ENCODE measurements at regions not wholly inside any gene's neighbourhood (a gene's known extent, or its start where the extent isn't known, plus 50 kb on each side); places are given as distances from the start of the nearest gene placed in this dataset.
A peak's percentile ranks its signal among the peaks of the same experiment; 100 is the strongest.

GRCh38 chr4:4625488-4625887, 83.6 kb upstream of the STX18 start:
- peak in 1 of 3 donors; percentile 3 for DNase-seq

- no peak for DNase-seq
These were observed 82.5 kb upstream of the STX18 start for GRCh38 chr4:4624276-4624897.

DNA sequence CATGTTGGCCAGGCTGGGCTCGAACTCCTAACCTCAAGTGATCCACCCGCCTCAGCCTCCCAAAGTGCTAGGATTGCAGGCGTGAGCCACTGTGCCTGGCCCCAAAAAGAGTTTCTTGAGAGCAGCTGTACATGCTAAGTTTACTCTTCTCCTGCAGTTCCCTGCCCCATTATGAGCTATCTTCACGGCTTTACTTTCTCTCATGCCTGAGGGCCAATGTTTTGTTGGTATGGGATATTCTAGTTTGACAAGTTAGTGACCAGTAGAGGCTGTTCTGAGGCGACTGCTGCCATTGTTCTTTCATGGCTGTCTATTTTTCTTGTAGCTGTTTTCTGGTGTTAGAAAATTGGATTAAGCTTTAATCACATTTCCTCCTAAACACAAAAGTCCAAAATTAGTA, 78.0 kb upstream of the STX18 start:
- DNase-seq, result no peak

- DNase-seq, result no peak
These were observed 77.0 kb upstream of the STX18 start for GRCh38 chr4:4618847-4619246.

GRCh38 chr4:4614925-4615678, 73.3 kb upstream of the STX18 start:
- peak in 1 of 3 donors; percentile 5 for DNase-seq

DNA sequence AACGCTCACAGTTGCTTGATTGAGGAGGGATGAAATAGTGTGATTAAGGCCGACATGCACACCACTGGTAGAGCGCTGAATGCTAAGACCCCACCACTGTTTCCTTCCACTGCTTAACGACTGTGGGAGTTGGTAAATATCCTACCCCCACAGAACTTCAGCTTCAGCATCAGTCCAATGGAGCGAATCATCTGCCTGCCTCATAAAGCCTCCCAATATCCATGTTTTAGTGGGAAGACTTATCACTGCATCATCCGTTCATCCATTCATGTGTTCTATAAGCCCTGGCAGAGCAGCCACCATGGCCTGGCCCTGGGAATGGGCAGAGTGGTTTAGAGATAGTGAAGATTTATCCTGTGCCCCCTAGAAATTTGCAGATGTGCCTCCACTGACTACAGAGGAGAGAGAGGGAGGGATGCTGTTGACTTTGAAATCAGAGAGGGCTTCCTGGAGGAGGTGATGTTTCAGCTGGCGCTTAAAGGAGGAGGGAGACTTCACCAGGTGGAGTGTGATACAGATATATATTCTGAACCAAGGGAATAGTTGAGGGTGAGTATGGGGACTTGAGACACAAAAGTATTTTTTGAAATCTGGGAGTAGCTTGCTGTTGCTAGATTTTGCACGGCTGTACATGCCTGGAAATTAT, 71.9 kb upstream of the STX18 start:
- DNase-seq, result no peak

DNA sequence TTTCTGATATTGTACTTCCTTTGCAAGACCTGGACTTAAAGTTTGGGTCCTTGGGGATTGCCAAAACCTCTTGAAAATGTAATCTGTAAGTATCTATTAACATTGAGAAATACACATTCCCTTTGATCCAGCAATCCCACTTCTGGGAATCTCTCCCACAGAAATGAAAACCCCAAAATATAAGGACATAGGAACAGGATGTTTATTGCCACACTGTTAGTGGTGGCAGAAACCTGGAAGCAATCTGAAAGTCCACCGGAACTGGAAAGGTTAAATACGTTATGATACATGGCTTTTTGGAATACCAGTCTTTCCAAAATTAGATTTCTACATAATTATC, 71.2 kb upstream of the STX18 start:
- DNase-seq, result no peak

DNA sequence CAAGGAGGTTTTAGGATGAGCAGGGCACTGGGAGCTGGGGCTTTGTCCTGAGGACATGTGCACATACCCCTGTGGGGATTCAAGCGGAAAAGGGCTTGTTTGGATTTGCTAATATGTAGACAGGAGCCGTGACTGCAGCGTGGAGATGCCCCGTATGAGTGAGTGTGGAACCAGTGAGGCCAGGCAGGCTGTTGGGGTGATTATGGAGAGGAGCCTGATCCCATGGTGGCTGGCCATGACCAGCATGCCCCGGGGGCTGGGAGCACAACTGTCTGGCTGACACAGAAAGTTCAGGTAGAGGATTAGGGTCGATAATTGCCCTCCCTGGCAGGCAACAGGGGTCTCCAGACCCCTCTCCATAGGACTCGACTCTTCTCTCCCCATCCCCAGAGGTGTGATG, 68.8 kb upstream of the STX18 start:
- DNase-seq, result no peak

DNA sequence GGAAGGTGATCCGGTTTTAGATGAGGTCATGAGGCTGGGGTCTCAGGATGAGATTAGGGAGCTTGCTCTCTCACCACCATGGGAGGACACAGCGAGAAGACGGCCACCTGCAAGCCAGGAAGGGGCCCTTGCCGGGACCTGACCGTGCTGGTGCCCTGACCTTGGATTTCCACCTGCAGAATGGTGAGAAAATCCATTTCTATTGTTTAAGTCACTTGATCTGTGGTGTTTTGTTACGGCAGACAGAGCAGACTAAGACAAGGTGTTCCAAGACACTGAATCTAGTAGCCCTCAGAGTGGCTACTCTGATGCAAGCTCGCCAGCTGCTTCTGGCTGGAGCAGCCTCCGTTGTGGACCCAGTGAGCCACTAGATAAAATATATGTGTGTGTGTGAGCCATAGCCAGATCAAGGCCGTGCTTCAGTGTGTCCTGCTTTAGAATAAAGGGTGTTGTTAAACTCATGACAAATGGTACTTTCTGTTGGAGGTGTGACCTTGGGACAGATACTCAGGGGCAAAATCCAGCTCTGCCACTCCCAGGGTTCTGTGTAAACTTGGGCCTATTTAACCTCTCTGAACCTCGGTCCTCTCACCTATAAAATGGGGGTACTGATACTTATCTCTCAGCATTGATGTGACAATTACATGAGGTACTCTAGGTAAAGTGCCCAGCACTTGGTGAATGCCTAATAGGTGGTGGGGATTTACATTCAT, 67.9 kb upstream of the STX18 start:
- DNase-seq, result no peak

- DNase-seq, result no peak
These were observed 66.3 kb upstream of the STX18 start for GRCh38 chr4:4608214-4608537.

GRCh38 chr4:4607336-4608213, 65.7 kb upstream of the STX18 start:
- no peak for DNase-seq

DNA sequence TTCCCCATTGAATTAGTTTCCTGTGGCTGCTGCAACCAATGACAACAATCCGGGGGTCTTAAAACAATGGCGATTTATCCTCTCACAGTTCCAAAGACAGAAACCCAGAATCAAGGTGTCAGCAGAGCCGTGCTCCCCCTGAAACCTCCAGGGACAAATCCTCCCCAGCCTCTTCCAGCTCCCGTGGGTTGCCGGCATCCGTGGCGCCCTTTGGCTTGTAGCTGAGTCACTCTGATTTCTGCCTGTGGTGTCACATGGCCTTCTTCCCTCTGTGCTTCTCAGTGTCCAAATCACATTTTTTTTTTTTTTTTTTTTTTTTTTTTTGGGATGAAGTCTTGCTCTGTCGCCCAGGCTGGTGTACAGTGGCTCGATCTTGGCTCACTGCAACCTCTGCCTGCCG, 64.5 kb upstream of the STX18 start:
- DNase-seq, result peak; percentile 44 to 55 (median 49)

DNA sequence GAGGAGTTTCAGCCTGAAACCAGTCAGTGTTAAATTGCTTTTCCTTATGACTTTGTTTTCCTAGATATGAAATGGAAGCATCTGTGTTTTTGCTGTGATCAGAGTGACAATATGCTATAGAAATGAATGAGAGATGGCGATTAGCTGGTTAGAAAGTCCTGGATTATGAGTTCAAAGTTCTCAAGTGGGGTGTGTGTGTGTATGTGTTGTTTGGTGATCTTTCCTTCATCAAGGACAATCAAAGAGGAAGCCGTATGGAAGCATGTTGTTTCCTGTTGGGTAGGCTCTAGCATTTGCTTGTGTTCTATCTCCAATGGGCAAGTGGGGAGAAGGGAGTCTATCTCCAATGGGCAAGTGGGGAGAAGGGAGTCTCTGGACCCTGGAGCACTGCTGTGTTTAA, 64.0 kb upstream of the STX18 start:
- DNase-seq, result no peak

GRCh38 chr4:4603592-4603991, 61.7 kb upstream of the STX18 start:
- no peak for DNase-seq

GRCh38 chr4:4603067-4603466, 61.2 kb upstream of the STX18 start:
- DNase-seq, result no peak

DNA sequence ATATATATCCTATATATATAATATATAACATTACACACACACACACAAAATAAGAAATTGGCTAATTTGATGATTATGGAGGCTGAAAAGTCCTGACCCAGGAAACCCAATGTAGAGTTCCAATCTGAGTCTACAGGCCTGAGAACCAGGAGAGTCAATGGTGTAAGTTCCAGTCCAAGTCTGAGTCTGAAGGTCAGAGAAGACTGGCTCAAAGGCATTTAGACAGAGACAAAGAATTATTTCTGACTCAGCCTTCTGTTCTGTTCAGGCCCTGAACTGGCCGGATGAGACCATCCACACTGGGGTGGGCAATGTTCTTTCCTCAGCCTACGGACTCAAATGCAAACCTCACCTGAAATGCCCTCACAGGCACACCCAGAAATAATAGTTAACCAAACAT, 60.6 kb upstream of the STX18 start:
- no peak for DNase-seq

DNA sequence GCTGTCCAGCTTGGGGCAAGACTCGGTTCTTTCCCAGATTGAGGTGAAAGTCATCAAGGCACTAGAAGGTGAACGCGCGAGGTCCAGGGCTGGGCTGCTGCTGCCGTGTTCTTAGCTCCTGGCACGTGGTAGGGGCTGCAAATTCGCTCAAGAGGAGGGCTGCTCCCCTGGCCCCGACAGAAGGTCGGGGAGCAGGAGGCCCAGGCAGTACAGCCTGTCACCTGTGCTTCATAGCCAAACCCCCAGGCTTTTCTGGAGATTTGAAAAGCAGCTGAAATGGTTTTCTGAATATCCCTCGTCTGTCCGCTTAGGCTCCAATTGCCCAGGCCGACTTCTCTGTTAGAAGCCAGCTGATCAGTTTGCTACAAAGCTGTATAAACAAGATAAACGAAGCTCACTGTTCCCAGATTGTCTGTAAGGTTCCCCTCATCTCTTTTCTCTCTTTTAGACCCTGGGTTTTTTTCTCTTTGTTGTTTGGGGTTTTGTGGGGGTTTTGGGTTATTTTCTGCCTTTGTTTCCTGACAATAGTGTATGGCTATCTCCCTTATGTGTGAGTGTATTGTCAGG, 60.0 kb upstream of the STX18 start:
- no peak for DNase-seq

DNA sequence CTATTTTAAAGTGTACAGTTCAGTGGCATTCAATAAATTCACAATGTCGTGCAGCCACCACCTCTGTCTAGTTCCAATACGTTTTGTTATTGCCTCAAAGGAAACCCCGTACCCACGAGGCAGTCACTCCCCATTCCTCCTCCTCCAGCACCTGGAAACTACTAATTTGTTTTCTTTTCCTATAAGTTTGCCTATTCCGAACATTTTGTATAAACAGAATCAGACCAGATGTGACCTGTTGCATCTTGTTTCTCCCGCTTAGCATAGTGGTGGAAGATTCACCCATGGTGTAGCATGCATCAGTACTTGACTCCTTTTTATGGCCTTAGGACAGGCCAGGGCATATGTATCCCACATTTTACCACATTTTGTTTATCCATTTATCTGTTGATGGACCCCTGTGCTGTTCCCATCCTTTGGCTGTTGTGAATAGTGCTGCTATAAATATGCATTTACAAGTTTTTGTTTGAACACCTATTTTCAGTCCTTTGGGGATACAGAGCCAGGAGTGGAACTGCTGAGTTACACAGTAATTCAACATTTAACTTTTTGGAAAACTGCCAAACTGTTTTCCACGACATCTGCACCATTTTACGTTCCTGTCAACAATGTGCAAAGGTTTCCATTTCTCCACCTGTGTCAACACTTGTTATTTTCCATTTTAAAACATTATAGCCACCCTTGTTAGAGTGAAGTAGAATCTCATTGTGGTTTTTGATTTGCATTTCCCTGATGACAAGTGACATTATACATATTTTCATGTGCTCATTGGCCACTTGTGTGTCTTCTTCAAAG, 57.8 kb upstream of the STX18 start:
- DNase-seq, result no peak

- no peak for DNase-seq
These were observed 57.1 kb upstream of the STX18 start for GRCh38 chr4:4598851-4599411.

DNA sequence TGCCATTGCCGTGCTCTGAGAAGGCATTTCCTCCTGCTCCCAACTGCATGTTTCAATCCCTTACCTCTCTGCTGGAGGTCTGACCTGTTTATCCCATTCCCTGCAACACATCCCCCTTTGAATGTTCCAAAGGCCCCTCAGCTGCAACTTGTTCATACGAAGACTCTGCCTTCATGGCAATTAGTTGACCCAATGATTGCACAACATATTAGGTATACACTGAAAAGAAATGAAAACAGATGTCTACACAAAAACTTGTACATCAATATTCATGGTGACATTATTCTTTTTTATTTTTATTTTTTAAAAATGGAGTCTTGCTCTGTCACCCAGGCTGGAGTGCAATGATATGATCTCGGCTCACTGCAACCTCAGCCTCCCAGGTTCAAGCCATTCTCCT, 54.9 kb upstream of the STX18 start:
- DNase-seq, result no peak

GRCh38 chr4:4595252-4595651, 53.4 kb upstream of the STX18 start:
- DNase-seq, result no peak

Measured in suppressor macrophage treated with lipopolysaccharide for 1 hour (primary cell).